ENCODE measurements at regions not wholly inside any gene's neighbourhood (a gene's known extent, or its start where the extent isn't known, plus 50 kb on each side); places are given as distances from the start of the nearest gene placed in this dataset.

DNA sequence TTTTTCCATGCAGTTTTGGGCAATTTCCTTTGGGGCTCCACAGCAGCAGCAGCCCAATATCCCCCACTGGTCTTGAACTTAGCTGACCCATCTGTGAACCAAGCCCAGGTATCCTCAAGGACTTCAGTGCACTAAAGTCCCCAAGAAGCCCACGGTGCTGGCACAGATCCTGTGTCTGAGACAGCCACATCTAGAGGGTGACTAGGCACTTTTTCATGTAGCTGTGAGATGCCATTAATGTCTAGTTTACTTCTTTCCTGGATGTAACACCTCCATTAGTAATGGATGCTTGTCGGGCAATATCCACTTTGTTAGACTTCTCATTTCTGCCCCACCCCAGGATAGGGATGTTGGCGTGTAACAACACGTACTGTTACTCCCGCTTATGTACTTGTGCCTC is 117.9 kb downstream of the GPCPD1 start:
- ChIA-PET POLR2A (ENCODE audit: low non-redundant PET) (no interaction called here), CTCF (no interaction called here)
- H3K27ac ChIP-seq: no peak overlapping the region
- DNase-seq (ENCODE audit: low spot score): no peak
- TF ChIP-seq, protein P1, sequence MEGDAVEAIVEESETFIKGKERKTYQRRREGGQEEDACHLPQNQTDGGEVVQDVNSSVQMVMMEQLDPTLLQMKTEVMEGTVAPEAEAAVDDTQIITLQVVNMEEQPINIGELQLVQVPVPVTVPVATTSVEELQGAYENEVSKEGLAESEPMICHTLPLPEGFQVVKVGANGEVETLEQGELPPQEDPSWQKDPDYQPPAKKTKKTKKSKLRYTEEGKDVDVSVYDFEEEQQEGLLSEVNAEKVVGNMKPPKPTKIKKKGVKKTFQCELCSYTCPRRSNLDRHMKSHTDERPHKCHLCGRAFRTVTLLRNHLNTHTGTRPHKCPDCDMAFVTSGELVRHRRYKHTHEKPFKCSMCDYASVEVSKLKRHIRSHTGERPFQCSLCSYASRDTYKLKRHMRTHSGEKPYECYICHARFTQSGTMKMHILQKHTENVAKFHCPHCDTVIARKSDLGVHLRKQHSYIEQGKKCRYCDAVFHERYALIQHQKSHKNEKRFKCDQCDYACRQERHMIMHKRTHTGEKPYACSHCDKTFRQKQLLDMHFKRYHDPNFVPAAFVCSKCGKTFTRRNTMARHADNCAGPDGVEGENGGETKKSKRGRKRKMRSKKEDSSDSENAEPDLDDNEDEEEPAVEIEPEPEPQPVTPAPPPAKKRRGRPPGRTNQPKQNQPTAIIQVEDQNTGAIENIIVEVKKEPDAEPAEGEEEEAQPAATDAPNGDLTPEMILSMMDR (conservative IDR thresholded peaks at IDR 0.05; ENCODE audit: low read depth): no peak

- ChIA-PET CTCF (no interaction called here), POLR2A (ENCODE audit: low non-redundant PET) (no interaction called here)
- TF ChIP-seq, protein P1 (conservative IDR thresholded peaks at IDR 0.05; ENCODE audit: low read depth): no peak
- no peak for DNase-seq (ENCODE audit: low spot score)
- no peak overlapping the region for H3K27ac ChIP-seq
Measured at GRCh38 chr20:5491455-5491854, 119.4 kb downstream of the GPCPD1 start.

DNA sequence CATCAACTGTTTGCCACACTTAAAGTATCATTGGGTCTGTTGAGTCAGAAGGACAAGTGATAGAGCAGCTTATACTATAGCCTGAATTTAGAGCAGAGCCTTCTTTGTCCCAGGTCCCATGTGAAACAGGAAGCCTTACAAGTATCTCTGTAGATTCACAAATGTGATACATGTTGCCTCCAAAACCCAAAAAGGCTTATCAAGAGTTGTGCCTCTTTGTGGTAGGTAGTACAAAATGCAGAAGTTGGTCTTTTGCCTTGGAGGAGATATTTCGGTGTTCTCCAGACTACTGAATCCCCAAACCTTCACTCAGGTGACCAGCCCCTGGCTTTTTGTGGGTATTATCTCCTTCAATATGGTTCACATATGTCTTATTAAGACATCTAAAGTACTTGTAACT is 121.2 kb downstream of the GPCPD1 start:
- H3K27ac ChIP-seq: no peak overlapping the region
- POLR2A ChIA-PET (ENCODE audit: low non-redundant PET): no interaction called here
- no peak for DNase-seq (ENCODE audit: low spot score)
- TF ChIP-seq, protein P1 (conservative IDR thresholded peaks at IDR 0.05; ENCODE audit: low read depth): no peak
- CTCF ChIA-PET: no interaction called here

GRCh38 chr20:5488823-5489222 is 122.0 kb downstream of the GPCPD1 start:
- no peak overlapping the region for H3K27ac ChIP-seq
- ChIA-PET POLR2A (ENCODE audit: low non-redundant PET) (no interaction called here), CTCF (no interaction called here)
- TF ChIP-seq, protein P1 (conservative IDR thresholded peaks at IDR 0.05; ENCODE audit: low read depth): no peak
- DNase-seq (ENCODE audit: low spot score): no peak

GRCh38 chr20:5486377-5487054 is 124.3 kb downstream of the GPCPD1 start:
- ChIA-PET CTCF (interaction anchor here (0.7 kb wide), 1 partner anchor 83 kb away, joined by 5 read pairs; no protein-coding TSS in a partner anchor), POLR2A (ENCODE audit: low non-redundant PET) (interaction anchor here (0.6 kb wide), 1 partner anchor 46 kb away, joined by 8 read pairs; no protein-coding TSS in a partner anchor)
- no peak for DNase-seq (ENCODE audit: low spot score)
- no peak overlapping the region for H3K27ac ChIP-seq
- TF ChIP-seq, protein P1 (conservative IDR thresholded peaks at IDR 0.05; ENCODE audit: low read depth): no peak

DNA sequence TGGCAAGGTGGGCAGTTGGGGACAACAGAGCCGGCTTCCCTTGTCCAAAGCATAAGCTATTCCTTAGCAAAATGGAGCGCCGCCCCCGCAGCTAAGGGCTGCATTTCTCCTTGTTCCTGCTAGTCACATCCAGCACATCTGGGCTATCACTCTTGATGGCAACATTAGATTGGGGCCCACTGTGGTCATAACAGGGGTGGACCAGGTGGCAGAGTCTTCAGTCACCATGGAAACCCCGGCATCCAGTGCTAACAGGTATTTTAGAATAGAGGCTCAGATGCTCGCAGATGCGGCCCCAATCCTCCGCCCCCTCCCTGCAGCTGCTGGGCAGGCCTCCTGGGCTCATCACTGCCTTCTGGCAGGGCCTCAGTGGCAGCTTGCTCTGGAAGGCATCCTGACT is 125.9 kb downstream of the GPCPD1 start:
- no peak for DNase-seq (ENCODE audit: low spot score)
- H3K27ac ChIP-seq: no peak overlapping the region
- TF ChIP-seq, protein P1 (conservative IDR thresholded peaks at IDR 0.05; ENCODE audit: low read depth): no peak
- ChIA-PET POLR2A (ENCODE audit: low non-redundant PET) (no interaction called here), CTCF (interaction anchor here (0.7 kb wide), 1 partner anchor 431 kb away, joined by 4 read pairs; no protein-coding TSS in a partner anchor)

Data from RWPE1 (cell line).